ENCODE measurements at regions not wholly inside any gene's neighbourhood (a gene's known extent, or its start where the extent isn't known, plus 50 kb on each side); places are given as distances from the start of the nearest gene placed in this dataset.

- peak in 1 of 2 donors; percentile 59 for DNase-seq (ENCODE audit: low read depth in 2 of 2)
Measured at GRCh38 chr7:12783421-12784095, 96.1 kb downstream of the ARL4A start.

DNA sequence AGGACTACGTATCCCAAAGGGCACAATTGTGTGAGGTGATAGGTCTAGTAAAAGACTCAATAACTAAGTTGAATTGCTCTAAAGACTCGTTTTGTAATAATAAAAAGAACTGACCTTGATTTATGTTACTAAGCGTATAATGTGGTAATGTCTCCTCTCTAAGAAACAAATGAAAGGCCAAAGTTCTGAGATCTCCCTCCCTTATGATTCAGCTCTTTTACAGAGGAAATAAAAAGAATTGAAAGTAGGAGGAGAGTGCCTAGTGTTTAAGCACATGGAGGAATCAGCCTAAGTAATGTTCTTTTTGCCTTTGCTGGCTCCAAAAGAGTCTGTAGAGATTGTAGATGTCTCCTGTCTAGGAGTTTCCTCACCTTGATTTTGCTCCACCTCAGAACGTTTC, 98.0 kb downstream of the ARL4A start:
- no peak for DNase-seq (ENCODE audit: low read depth in 2 of 2)

- DNase-seq (ENCODE audit: low read depth in 2 of 2): peak in 1 of 2 donors; percentile 65
Measured at GRCh38 chr7:12786494-12786893, 99.1 kb downstream of the ARL4A start.

DNA sequence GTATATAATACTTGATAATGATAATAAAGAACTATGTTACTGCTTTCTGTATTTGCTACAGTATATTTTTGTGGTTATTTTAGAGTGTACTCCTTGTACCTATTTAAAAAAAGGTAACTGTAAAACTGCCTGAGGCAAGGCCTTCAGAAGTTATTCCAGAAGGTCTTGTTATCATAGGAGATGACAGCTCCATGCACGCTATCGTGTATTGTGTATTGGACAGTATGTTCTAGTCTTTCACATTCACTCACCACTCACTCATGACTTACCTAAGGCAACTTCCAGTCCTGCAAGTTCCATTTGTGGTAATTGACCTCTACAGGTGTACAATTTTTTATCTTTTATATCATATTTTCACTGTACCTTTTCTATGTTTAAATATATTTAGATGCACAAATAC, 100.7 kb downstream of the ARL4A start:
- no peak for DNase-seq (ENCODE audit: low read depth in 2 of 2)

GRCh38 chr7:12788591-12788990, 101.2 kb downstream of the ARL4A start:
- no peak for DNase-seq (ENCODE audit: low read depth in 2 of 2)

DNA sequence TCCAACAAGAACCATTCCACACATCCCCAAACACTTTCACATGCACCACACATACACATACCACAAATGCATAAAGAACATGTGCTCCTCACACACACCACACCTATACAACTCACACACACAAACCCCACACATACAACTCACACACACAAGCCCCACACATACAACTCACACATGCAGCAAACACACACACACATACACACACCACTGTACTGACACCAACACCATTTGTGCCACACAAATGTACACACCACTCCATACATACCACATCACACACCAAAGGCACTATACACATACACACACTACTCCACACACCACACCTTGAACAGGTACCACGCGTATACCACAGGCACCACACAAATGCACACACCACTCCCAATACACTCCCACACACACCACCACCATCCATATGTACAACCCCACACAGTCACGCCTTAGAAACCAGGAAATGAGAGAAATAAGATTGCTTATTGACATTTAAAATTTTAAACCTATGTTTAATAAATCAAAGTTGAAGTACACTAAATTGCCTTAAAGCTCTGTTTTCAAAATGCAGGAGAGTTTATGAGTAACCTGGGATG, 107.4 kb downstream of the ARL4A start:
- no peak for DNase-seq (ENCODE audit: low read depth in 2 of 2)

DNA sequence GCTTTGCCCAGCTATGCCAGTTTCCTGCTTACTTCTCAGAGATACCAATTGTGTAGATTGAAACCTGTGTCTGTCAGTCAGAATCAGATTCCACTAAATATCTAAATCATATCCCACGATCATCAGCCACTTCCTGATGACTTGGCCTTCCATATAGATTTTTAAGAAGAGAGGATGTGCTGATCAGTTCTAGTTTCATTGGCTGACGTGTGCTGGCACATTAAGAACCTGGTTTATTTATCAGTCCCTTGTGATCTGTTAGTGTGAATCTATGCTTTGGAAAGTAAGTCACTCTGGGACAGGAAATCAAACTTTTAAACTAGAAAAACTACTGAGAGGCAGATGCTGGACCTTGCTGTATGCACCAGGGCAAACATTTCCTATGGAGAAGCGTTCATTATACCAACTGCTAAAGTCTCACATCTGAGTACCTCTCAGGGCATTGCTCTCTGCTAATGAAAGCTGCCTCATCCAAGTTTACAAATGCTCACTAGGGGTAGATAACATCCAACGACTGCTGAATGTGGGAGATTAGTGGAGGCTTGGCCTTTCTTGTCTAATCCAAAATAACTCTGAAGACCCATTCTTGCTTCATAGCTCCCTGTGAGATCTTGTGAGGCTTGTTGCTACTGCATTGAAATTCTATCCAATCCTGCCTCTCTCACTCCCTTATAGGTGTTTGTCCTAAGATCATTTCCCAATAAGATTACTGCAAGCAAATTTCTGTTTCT, 109.1 kb downstream of the ARL4A start:
- DNase-seq (ENCODE audit: low read depth in 2 of 2): no peak

DNA sequence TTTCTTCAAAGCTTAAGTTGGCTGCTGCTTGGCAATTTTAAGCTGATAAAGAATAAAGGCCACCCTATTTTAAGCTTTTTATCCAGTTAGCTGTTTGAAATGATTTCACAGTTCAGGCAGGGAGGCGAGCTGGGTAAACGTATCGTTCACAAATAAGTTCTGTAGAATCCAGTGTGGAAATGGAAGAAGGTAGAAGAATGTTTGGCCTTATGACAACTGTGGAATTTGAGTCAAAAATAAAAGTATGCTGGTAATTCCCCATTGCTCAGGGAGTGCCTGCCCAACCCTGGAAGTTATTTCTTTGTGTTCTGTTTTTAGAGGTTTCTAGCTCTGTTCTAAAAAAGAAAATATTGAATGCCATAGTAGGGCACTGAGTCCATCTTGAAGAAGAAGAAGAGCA, 113.1 kb downstream of the ARL4A start:
- no peak for DNase-seq (ENCODE audit: low read depth in 2 of 2)

DNA sequence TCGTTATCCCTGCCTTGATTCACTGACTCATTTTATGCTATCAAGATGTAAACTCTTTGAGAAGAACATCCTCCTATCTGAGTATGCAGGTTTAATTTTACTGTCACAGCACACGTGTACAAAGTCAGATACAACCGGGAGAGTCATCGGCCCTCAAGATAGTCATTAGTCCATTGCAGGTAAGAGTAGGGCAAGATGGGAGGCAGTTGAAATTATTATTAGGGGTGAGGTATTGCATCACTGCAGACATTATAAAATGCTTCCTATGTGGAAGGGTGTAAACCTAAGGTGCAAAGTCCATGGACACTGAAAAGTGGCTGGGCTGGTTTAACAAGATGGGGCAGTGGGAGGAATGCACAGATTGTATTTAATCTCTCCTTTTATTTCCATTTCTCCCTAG, 113.7 kb downstream of the ARL4A start:
- no peak for DNase-seq (ENCODE audit: low read depth in 2 of 2)

- no peak for DNase-seq (ENCODE audit: low read depth in 2 of 2)
Measured at GRCh38 chr7:12802070-12802469, 114.6 kb downstream of the ARL4A start.

DNA sequence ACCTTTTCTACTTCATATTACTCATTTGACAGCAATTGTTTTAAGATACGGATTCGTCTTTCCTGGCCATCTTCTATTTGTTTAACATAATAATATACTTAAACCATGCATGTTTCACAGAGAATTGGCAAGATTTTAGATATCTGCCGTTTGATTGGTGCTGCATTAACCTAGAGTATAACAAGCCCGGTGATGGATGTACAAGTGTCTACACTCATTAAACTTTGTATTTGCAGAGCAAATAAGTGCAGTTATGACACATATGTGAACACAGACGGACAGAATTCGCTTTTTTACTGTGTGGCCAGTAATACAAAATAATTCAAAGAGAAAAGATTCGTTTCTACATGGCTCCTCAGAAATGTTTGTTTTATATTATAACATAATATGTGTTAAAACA, 116.1 kb downstream of the ARL4A start:
- no peak for DNase-seq (ENCODE audit: low read depth in 2 of 2)

- DNase-seq (ENCODE audit: low read depth in 2 of 2): no peak
Measured at GRCh38 chr7:12805518-12805928, 118.1 kb downstream of the ARL4A start.

- no peak for DNase-seq (ENCODE audit: low read depth in 2 of 2)
Measured at GRCh38 chr7:12805957-12806356, 118.5 kb downstream of the ARL4A start.

DNA sequence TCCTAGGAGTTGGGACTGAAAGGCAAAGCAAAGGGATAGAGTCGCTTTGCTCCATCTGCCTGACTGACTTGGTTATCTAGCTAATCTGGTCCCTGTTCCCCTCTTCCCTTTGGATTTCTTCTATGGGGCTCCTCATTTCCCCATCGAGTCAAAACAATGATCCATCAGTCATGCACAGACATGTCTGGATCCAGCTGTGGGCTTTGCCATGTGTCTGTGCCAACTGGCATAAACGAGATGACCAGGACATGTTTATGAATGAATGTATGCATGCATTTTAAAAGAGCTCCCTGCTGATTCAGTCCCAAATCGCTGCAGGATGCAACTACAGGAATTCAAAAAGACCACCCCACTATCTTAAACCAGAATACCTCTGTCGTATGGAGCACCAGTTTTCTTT, 122.0 kb downstream of the ARL4A start:
- DNase-seq (ENCODE audit: low read depth in 2 of 2): no peak

GRCh38 chr7:12812111-12812510, 124.7 kb downstream of the ARL4A start:
- no peak for DNase-seq (ENCODE audit: low read depth in 2 of 2)

DNA sequence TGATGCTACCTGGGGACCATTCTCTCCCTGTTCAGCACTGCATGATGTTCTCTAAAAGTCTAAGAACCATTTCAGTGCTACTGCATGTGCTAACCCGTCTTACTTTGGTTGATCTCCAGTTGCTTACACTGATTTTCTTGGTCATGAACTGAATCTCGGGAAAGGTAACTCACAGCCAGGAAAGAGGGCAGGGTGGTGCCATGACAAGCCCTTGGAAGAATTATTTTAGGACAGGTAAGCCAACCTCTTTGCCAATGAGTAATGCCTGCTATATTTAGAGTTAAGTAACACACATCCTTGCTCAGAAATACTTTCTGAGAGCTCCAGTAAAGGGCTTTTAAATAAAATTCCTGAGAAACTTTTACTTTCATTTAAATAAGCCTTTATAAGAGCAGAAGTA, 126.7 kb downstream of the ARL4A start:
- DNase-seq (ENCODE audit: low read depth in 2 of 2): no peak

DNA sequence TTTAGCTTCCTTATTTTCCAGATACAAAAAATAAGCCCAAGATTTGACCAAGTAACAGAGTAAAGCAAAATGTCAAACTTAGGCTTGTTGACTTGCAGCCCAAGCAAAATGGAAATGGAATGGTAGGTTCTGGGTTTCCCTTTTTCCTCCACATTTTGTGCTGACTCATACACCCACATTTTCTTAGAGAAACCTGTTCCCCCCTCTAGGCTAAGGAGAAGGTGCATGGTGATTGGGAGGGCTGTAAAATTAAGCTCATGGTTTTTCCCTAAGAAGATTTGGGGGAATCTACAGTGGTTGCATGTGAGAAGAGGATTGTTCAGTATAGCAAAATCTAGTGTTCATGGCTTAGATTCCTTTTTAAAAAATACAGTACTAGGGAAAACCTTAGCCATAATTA, 127.4 kb downstream of the ARL4A start:
- DNase-seq (ENCODE audit: low read depth in 2 of 2): no peak

DNA sequence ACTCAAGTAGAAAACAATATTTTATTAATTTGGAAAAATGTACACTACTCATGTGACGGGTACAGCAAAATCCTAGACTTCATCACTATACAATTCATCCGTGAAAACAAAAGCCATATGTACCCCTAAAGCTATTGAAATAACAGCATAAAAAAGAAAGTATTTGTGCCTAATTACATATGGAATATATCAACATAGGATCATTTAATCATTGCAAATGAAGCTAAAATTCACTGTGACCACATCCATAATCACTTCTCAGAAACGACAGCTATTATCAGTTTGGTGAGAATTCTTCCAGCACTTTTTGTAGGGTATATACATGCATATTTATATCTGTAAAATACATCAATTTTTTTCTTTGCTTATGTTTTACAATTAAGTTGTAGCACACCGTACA, 128.0 kb downstream of the ARL4A start:
- DNase-seq (ENCODE audit: low read depth in 2 of 2): no peak

- DNase-seq (ENCODE audit: low read depth in 2 of 2): no peak
Measured at GRCh38 chr7:12815871-12816270, 128.4 kb downstream of the ARL4A start.

- DNase-seq (ENCODE audit: low read depth in 2 of 2): no peak
Measured at GRCh38 chr7:12820777-12821176, 133.3 kb downstream of the ARL4A start.

DNA sequence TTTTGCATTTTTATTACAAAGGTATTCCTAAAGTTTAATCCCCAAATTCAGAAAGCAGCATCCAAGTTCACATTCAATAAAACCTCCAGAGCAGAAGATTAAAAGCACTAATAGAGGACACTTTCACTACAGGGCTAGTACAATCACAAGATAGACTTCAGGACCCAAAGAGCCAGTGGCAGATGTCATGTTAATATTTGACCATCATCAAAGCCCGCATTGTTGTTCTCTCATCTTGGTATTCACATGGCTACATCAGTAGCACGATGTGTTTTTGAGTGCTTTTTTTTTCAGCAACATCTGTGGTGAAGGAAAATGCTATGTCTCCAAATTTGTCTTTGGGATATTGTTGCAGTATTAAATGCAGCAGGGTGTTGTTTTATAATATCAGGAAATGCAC, 134.3 kb downstream of the ARL4A start:
- DNase-seq (ENCODE audit: low read depth in 2 of 2): no peak

DNA sequence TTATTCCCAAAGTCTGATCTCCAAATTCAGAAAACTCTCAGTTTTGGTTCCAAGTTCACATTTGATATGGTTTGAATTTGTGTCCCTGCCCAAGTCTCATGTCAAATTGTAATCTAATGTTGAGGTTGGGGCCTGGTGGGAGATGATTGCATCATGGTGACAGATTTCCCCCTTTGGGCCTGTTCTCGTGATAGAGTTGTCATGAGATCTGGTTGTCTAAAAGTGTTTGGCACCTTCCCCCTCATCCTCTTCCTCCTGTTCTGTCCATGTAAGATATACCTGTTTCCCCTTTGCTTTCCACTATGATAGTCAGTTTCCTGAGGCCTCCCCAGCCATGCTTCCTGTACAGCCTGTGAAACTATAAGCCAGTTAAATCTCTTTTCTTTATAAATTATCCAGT, 138.6 kb downstream of the ARL4A start:
- peak in 1 of 2 donors; percentile 84 for DNase-seq (ENCODE audit: low read depth in 2 of 2)

DNA sequence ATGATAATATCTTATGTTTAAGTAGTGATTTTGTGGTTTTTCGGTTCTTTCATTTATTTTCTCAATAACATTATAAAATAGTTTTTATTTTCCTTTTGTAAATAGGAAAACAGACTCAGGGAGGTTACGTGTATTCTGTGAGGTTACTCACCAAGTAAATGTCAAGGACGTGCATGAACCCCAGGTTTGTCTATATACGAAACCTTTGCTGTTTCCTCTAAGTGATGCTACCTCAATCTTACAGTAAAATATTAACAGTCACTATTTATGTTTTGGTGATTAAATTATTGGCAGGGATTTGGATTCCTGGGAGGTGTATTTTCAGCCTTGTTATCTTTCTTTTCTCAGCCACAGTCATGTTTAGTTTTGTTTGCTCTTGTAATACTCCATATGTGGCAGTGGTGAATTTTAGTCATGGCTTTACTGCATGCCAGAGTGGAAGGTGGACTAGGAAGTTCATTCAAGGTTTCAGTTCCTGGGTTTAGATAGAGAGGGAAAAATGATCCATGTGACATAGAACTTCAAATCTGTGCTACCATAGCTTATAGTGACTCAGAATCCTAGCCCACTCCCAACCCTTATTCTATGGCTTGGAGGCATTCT, 139.9 kb downstream of the ARL4A start:
- peak in 1 of 2 donors; percentile 65 for DNase-seq (ENCODE audit: low read depth in 2 of 2)

All from lung microvascular endothelial cell (primary cell).